Neural progenitor cell (in vitro differentiated cells): ENCODE measurements at regions not wholly inside any gene's neighbourhood (a gene's known extent, or its start where the extent isn't known, plus 50 kb on each side); places are given as distances from the start of the nearest gene placed in this dataset.

ENCODE experiments used
- DNase-seq: peaks from one replicate; pipeline ENCODE4 v3.0.0-alpha.2; 2016; ENCODE audit warnings: low spot score
- H2AFZ ChIP-seq: fragments of 200-600 bp; sonication (generic); replicated peaks from 2 replicates; pipeline ENCODE4 v1.6.1; 2016; ENCODE audit warnings: antibody characterized with exemption
- H3F3A ChIP-seq: fragments of 200-600 bp; sonication (generic); 2 replicates; pipeline ENCODE4 v1.6.1; 2016; ENCODE audit warnings: antibody characterized with exemption, low read depth
- H3K27ac ChIP-seq: fragments of 200-600 bp; sonication (generic); 2 replicates; pipeline ENCODE4 v1.5.1; 2016; ENCODE audit warnings: mild to moderate bottlenecking
- H3K27me3 ChIP-seq: fragments of 200-600 bp; sonication (generic); 2 replicates; pipeline ENCODE4 v1.6.1; 2016; ENCODE audit warnings: mild to moderate bottlenecking, moderate library complexity
- H3K36me3 ChIP-seq: fragments of 200-600 bp; sonication (generic); 2 replicates; pipeline ENCODE4 v1.5.1; 2016
- H3K4me1 ChIP-seq: fragments of 200-600 bp; sonication (generic); 2 replicates; pipeline ENCODE4 v1.6.1; 2016; ENCODE audit warnings: mixed run types
- H3K4me2 ChIP-seq: fragments of 200-600 bp; sonication (generic); 2 replicates; pipeline ENCODE4 v1.6.1; 2016
- H3K4me3 ChIP-seq: fragments of 200-600 bp; sonication (generic); 2 replicates; pipeline ENCODE4 v1.5.1; 2016
- H3K79me2 ChIP-seq: fragments of 200-600 bp; sonication (generic); 2 replicates; pipeline ENCODE4 v1.6.1; 2016; ENCODE audit warnings: low read depth
- H3K9ac ChIP-seq: fragments of 200-600 bp; sonication (generic); 2 replicates; pipeline ENCODE4 v1.6.1; 2016
- H3K9me3 ChIP-seq: fragments of 200-600 bp; sonication (generic); 2 replicates; pipeline ENCODE4 v1.5.1; 2016; ENCODE audit warnings: low read depth
- H4K20me1 ChIP-seq: fragments of 200-600 bp; sonication (generic); 2 replicates; pipeline ENCODE4 v1.6.1; 2016; ENCODE audit warnings: low read depth
- H3K27ac Mint-ChIP-seq: 3 replicates; pipeline ENCODE4 v1.8.0; 2021; ENCODE audit warnings: mixed read lengths
- H3K27me3 Mint-ChIP-seq: 2 replicates; pipeline ENCODE4 v1.8.0; 2022; ENCODE audit warnings: low read depth, mild to moderate bottlenecking, inconsistent platforms, moderate library complexity, mixed read lengths; ENCODE audit not compliant: insufficient read depth
- H3K36me3 Mint-ChIP-seq: 3 replicates; pipeline ENCODE4 v1.8.0; 2021; ENCODE audit warnings: mixed read lengths
- H3K4me1 Mint-ChIP-seq: 3 replicates; pipeline ENCODE4 v1.8.0; 2021; ENCODE audit warnings: mixed read lengths
- H3K4me3 Mint-ChIP-seq: 3 replicates; pipeline ENCODE4 v1.8.0; 2021; ENCODE audit warnings: mild to moderate bottlenecking, moderate library complexity, mixed read lengths
- H3K9me3 Mint-ChIP-seq: 3 replicates; pipeline ENCODE4 v1.8.0; 2020; ENCODE audit warnings: mixed read lengths
- EZH2 ChIP-seq: fragments of 200-600 bp; sonication (generic); IDR thresholded peaks from 2 replicates; pipeline ENCODE4 v1.6.1; 2017; ENCODE audit warnings: antibody characterized with exemption, mild to moderate bottlenecking, moderate library complexity
- EZH2phosphoT487 ChIP-seq: fragments of 200-600 bp; sonication (generic); IDR thresholded peaks from 2 replicates; pipeline ENCODE4 v1.6.1; 2017; ENCODE audit warnings: antibody characterized with exemption
- TF ChIP-seq, protein P1 (sequence below): fragments of 200-600 bp; sonication (generic); IDR thresholded peaks from 2 replicates; pipeline ENCODE4 v1.5.1; 2017; ENCODE audit warnings: antibody characterized with exemption, mild to moderate bottlenecking

DNA sequence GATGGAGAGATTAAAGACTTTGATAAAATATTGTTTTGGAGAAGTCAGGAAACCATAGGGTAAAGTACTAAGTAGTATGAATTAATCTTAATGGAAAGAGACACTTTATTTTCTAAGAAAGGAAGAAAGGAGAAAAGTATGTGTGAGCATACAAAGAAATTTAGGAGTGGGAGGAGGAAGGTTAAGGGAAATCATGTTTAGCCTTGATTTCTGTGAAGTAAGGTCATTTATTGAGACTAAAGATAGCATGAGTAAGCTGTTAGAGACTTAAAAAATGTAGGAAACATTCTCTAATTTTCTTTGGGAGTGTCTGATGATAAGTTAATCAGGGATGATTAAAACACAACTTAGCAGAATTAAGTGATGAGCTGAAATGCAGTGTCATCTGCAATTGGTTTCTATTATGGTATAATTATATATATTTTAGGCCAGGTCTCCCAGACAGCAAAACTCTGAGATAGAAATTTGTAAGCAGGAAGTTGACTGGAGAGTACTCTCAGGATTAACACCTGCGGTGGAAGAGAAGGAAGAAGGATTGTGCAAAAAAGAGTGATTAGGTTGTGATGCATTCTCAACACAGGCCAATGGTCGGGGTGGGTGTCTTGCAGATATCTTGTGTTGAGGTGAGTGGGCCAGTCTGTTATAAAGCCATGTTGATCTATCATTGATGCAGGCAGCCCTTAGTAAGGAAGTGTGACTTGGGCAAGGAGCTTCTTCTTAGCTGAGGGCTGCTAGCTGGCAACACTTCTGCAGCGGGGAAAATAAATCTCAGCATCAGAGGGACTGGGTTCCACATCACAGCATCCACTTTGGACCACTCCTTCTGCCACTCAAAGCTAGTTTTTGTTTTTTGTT, 256.2 kb downstream of the AEBP2 start:
- Histone ChIP-seq H3F3A (no peaks in the 10 kb centered on the region), H3K27me3 (no peaks in the 10 kb centered on the region), H3K4me1 (no peaks in the 10 kb centered on the region), H3K9ac (no peak overlapping the region), H3K4me2 (no peak overlapping the region), H3K27ac (no peak overlapping the region), H4K20me1 (no peaks in the 10 kb centered on the region), H3K4me3 (no peak overlapping the region), H3K79me2 (no peaks in the 10 kb centered on the region), H2AFZ (no peak overlapping the region), H3K36me3 (no peaks in the 10 kb centered on the region), H3K9me3 (no peaks in the 10 kb centered on the region)
- no peak for DNase-seq
- TF ChIP-seq EZH2 (no peak), EZH2phosphoT487 (no peak)
- TF ChIP-seq, protein P1, sequence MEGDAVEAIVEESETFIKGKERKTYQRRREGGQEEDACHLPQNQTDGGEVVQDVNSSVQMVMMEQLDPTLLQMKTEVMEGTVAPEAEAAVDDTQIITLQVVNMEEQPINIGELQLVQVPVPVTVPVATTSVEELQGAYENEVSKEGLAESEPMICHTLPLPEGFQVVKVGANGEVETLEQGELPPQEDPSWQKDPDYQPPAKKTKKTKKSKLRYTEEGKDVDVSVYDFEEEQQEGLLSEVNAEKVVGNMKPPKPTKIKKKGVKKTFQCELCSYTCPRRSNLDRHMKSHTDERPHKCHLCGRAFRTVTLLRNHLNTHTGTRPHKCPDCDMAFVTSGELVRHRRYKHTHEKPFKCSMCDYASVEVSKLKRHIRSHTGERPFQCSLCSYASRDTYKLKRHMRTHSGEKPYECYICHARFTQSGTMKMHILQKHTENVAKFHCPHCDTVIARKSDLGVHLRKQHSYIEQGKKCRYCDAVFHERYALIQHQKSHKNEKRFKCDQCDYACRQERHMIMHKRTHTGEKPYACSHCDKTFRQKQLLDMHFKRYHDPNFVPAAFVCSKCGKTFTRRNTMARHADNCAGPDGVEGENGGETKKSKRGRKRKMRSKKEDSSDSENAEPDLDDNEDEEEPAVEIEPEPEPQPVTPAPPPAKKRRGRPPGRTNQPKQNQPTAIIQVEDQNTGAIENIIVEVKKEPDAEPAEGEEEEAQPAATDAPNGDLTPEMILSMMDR: no peak
- peaks cover 3% of the 10 kb centered on the region for H3K9me3 Mint-ChIP-seq
- H3K27me3 Mint-ChIP-seq: no peaks in the 10 kb centered on the region
- H3K4me1 Mint-ChIP-seq: no peaks in the 10 kb centered on the region
- no peak overlapping the region for H3K27ac Mint-ChIP-seq
- H3K4me3 Mint-ChIP-seq: no peak overlapping the region
- H3K36me3 Mint-ChIP-seq: no peaks in the 10 kb centered on the region

- Histone ChIP-seq H3K9me3 (no peaks in the 10 kb centered on the region), H3K27ac (no peak overlapping the region), H3K27me3 (no peaks in the 10 kb centered on the region), H3K36me3 (no peaks in the 10 kb centered on the region), H3K79me2 (no peaks in the 10 kb centered on the region), H3K4me1 (no peaks in the 10 kb centered on the region), H3K4me2 (no peak overlapping the region), H3F3A (no peaks in the 10 kb centered on the region), H3K4me3 (no peak overlapping the region), H3K9ac (no peak overlapping the region), H2AFZ (no peak overlapping the region), H4K20me1 (no peaks in the 10 kb centered on the region)
- Mint-ChIP-seq H3K27ac (no peak overlapping the region), H3K27me3 (no peaks in the 10 kb centered on the region), H3K36me3 (no peaks in the 10 kb centered on the region), H3K4me1 (no peaks in the 10 kb centered on the region), H3K4me3 (no peak overlapping the region), H3K9me3 (peaks cover 15% of the 10 kb centered on the region)
- DNase-seq: no peak
- TF ChIP-seq EZH2 (no peak), EZH2phosphoT487 (no peak)
- TF ChIP-seq, protein P1: no peak
These were observed 261.7 kb downstream of the AEBP2 start for GRCh38 chr12:19700969-19701368.

DNA sequence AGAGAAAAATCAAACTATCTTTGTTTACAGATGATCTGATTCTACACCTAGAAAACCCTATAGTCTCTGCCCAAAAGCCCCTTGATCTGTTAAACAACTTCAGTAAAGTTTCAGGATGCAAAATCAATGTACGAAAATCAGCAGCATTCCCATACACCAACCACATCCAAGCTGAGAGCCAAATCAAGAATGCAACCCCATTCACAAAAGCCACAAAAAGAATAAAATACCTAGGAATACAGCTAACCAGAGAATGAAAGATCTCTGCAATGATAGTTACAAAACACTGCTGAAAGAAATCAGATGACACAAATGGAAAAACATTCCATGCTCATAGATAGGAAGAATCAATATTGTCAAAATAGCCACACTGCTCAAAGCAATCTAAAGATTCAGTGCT, 265.7 kb downstream of the AEBP2 start:
- H4K20me1 ChIP-seq: no peaks in the 10 kb centered on the region
- no peaks in the 10 kb centered on the region for H3K36me3 ChIP-seq
- no peak overlapping the region for H3K27ac ChIP-seq
- Mint-ChIP-seq H3K4me3 (no peak overlapping the region), H3K4me1 (no peaks in the 10 kb centered on the region), H3K36me3 (no peaks in the 10 kb centered on the region), H3K9me3 (peaks cover 25% of the 10 kb centered on the region), H3K27me3 (no peaks in the 10 kb centered on the region), H3K27ac (no peak overlapping the region)
- no peaks in the 10 kb centered on the region for H3K4me1 ChIP-seq
- no peak for TF ChIP-seq EZH2
- TF ChIP-seq, protein P1: no peak
- TF ChIP-seq EZH2phosphoT487: no peak
- no peaks in the 10 kb centered on the region for H3K27me3 ChIP-seq
- no peak overlapping the region for H3K4me2 ChIP-seq
- H3K9ac ChIP-seq: no peak overlapping the region
- H2AFZ ChIP-seq: no peak overlapping the region
- no peaks in the 10 kb centered on the region for H3K79me2 ChIP-seq
- no peaks in the 10 kb centered on the region for H3F3A ChIP-seq
- no peak overlapping the region for H3K4me3 ChIP-seq
- DNase-seq: no peak
- no peaks in the 10 kb centered on the region for H3K9me3 ChIP-seq
